ENCODE measurements at regions not wholly inside any gene's neighbourhood (a gene's known extent, or its start where the extent isn't known, plus 50 kb on each side); places are given as distances from the start of the nearest gene placed in this dataset.

DNA sequence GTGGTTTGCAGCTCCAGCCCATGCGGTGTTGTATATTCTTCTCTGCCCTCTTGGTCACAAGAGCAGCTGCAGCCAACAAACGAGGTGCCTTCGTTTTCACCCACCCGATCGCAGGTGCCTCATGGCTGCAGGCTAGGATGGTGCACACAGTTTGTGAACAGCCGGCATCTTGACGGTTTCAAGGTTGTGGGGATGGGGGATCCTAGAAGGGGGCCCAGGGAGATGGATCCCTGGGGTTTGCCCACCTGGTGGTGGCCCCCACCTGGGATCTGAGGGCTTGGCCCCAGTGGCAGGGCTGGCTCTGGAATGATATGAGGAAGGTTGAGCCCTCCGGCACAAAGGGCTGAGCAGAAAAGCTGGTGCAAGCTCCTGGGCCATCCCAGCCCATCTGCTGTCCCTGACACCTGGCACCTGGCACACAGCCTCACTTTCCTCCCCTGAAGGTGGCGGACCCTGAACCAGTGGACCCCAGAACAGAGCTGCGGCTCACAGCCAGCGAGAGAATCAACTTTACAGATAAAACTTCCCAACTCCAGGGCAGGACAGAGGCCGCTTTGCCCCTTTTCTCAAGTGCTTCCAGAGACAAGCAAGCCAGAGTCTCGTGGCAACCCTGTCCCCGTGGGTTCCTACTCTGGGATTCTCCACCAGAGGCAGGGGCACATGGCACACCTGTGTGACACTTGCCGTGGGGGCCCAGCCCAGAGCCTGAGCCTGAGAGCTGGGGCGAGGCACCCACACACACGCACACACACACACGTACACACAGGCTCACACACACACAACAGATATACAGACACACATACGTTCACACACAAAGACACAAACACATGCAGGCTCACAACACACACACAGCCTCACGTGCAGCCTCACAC lies 177.3 kb upstream of the PPP2R2D start:
- Histone ChIP-seq H3K4me2 (ENCODE audit: low read depth, low read length) (no peak overlapping the region), H3K4me1 (ENCODE audit: low read length) (no peaks in the 10 kb centered on the region), H2AFZ (ENCODE audit: low read length) (no peak overlapping the region), H4K20me1 (ENCODE audit: insufficient read depth, low read length) (no peaks in the 10 kb centered on the region), H3K9me2 (replicated peaks; ENCODE audit: insufficient read depth, low read length) (no peaks in the 10 kb centered on the region), H3K27ac (ENCODE audit: low read length) (no peak overlapping the region), H3K27me3 (replicated peaks; ENCODE audit: insufficient read depth, low read length) (no peaks in the 10 kb centered on the region; the same call in 1 of the 2 replicates), H3K9me3 (replicated peaks; ENCODE audit: insufficient read depth, low read length) (no peaks in the 10 kb centered on the region), H3K4me3 (ENCODE audit: low read length) (no peak overlapping the region), H3K36me3 (replicated peaks; ENCODE audit: insufficient read depth, low read length) (no peaks in the 10 kb centered on the region), H3K9ac (ENCODE audit: low read length) (no peak overlapping the region), H3F3A (ENCODE audit: insufficient read depth, low read length) (no peaks in the 10 kb centered on the region), H3K79me2 (ENCODE audit: low read length) (no peaks in the 10 kb centered on the region)
- DNase-seq: no peak
- TF ChIP-seq EZH2 (optimal IDR thresholded peaks at IDR 0.05; ENCODE audit: low read depth, low read length) (no peak), CTCF (IDR thresholded peaks at IDR 0.05; ENCODE audit: low read length) (no peak), EZH2phosphoT487 (IDR thresholded peaks at IDR 0.05; ENCODE audit: low read length) (no peak)

GRCh38 chr10:131724169-131724545 lies 176.7 kb upstream of the PPP2R2D start:
- H4K20me1 ChIP-seq (ENCODE audit: insufficient read depth, low read length): no peaks in the 10 kb centered on the region
- H3K9ac ChIP-seq (ENCODE audit: low read length): no peak overlapping the region
- no peaks in the 10 kb centered on the region for H3K9me3 ChIP-seq (replicated peaks; ENCODE audit: insufficient read depth, low read length)
- H3K4me1 ChIP-seq (ENCODE audit: low read length): no peaks in the 10 kb centered on the region
- H3K27me3 ChIP-seq (replicated peaks; ENCODE audit: insufficient read depth, low read length): no peaks in the 10 kb centered on the region; the same call in 1 of the 2 replicates
- H2AFZ ChIP-seq (ENCODE audit: low read length): no peak overlapping the region
- H3K9me2 ChIP-seq (replicated peaks; ENCODE audit: insufficient read depth, low read length): no peaks in the 10 kb centered on the region
- H3K27ac ChIP-seq (ENCODE audit: low read length): no peak overlapping the region
- H3F3A ChIP-seq (ENCODE audit: insufficient read depth, low read length): no peaks in the 10 kb centered on the region
- H3K79me2 ChIP-seq (ENCODE audit: low read length): no peaks in the 10 kb centered on the region
- H3K4me3 ChIP-seq (ENCODE audit: low read length): no peak overlapping the region
- no peak overlapping the region for H3K4me2 ChIP-seq (ENCODE audit: low read depth, low read length)
- no peaks in the 10 kb centered on the region for H3K36me3 ChIP-seq (replicated peaks; ENCODE audit: insufficient read depth, low read length)
- no peak for DNase-seq
- TF ChIP-seq EZH2phosphoT487 (IDR thresholded peaks at IDR 0.05; ENCODE audit: low read length): no peak
- TF ChIP-seq EZH2 (optimal IDR thresholded peaks at IDR 0.05; ENCODE audit: low read depth, low read length): no peak
- TF ChIP-seq CTCF (IDR thresholded peaks at IDR 0.05; ENCODE audit: low read length): no peak

DNA sequence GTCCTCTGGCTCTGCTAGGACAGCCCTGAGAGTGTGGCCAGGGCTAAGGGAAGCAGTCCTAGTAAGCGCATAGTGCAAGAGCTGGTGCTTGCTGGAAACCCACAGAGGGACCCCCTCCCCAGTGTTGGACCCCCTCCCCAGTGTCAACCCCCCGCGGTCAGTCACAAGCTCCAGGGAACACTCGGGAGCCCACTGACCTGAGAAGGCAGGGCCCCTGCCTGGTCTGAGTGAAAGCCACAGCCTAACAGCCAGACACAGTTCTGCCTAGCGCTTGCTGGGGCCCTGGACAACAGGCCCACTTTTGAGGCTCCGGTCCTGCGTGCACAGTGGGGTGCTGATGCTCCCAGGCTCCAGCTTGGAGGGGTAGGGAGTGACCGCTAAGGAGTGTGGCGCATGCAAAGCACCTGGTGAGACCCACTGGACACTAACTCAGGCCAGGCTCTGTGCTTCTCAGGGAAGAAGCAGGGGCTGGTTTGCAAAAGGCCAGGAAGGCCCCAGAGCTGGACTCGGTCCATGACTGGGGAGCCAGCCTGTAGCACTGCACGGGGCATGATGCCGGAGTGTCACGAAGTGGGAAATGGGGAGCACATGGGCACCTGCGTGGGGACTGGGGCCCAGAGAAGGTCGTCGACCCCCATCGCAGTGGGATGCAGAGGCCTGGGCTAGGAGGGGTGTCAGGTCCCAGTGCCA lies 175.8 kb upstream of the PPP2R2D start:
- no peak for DNase-seq
- no peak overlapping the region for H3K4me2 ChIP-seq (ENCODE audit: low read depth, low read length)
- H3K36me3 ChIP-seq (replicated peaks; ENCODE audit: insufficient read depth, low read length): no peaks in the 10 kb centered on the region
- H3F3A ChIP-seq (ENCODE audit: insufficient read depth, low read length): no peaks in the 10 kb centered on the region
- no peaks in the 10 kb centered on the region for H3K4me1 ChIP-seq (ENCODE audit: low read length)
- no peaks in the 10 kb centered on the region; the same call in 1 of the 2 replicates for H3K27me3 ChIP-seq (replicated peaks; ENCODE audit: insufficient read depth, low read length)
- no peak overlapping the region for H3K4me3 ChIP-seq (ENCODE audit: low read length)
- H4K20me1 ChIP-seq (ENCODE audit: insufficient read depth, low read length): no peaks in the 10 kb centered on the region
- H3K9me3 ChIP-seq (replicated peaks; ENCODE audit: insufficient read depth, low read length): no peaks in the 10 kb centered on the region
- no peak overlapping the region for H2AFZ ChIP-seq (ENCODE audit: low read length)
- no peak overlapping the region for H3K27ac ChIP-seq (ENCODE audit: low read length)
- no peak overlapping the region for H3K9ac ChIP-seq (ENCODE audit: low read length)
- no peaks in the 10 kb centered on the region for H3K9me2 ChIP-seq (replicated peaks; ENCODE audit: insufficient read depth, low read length)
- TF ChIP-seq EZH2 (optimal IDR thresholded peaks at IDR 0.05; ENCODE audit: low read depth, low read length) (no peak), EZH2phosphoT487 (IDR thresholded peaks at IDR 0.05; ENCODE audit: low read length) (no peak), CTCF (IDR thresholded peaks at IDR 0.05; ENCODE audit: low read length) (no peak)
- no peaks in the 10 kb centered on the region for H3K79me2 ChIP-seq (ENCODE audit: low read length)

All from MM.1S (cell line).